H54 (cell line): ENCODE measurements at regions not wholly inside any gene's neighbourhood (a gene's known extent, or its start where the extent isn't known, plus 50 kb on each side); places are given as distances from the start of the nearest gene placed in this dataset.
A peak's percentile ranks its signal among the peaks of the same experiment; 100 is the strongest.

Source experiments
- DNase-seq: peaks from one replicate; pipeline ENCODE4 v3.0.0; 2011; ENCODE audit warnings: low spot score, mixed read lengths; ENCODE audit not compliant: insufficient read length
- FAIRE-seq: peaks from 3 replicates; lab custom pipeline; 2011; peaks lifted over from hg19 to GRCh38; lab: Jason Lieb, UNC
- POLR2A ChIP-seq: IDR thresholded peaks from 2 replicates; pipeline ENCODE4 v1.6.1; 2011; ENCODE audit warnings: low read depth, mild to moderate bottlenecking, low read length

- DNase-seq (no peak), FAIRE-seq (no peak)
- no peak for TF ChIP-seq POLR2A
Measured at GRCh38 chr2:195392446-195393336, 264.3 kb upstream of the SLC39A10 start.

GRCh38 chr2:195390686-195391321, 266.2 kb upstream of the SLC39A10 start:
- no peak for TF ChIP-seq POLR2A

GRCh38 chr2:195388028-195388427, 269.0 kb upstream of the SLC39A10 start:
- TF ChIP-seq POLR2A: no peak
- DNase-seq (no peak), FAIRE-seq (no peak)

More at GRCh38 chr2:195390686-195391321, 266.2 kb upstream of the SLC39A10 start:
- no peak for DNase-seq
- no peak for FAIRE-seq

GRCh38 chr2:195382186-195382585, 274.8 kb upstream of the SLC39A10 start:
- DNase-seq (no peak), FAIRE-seq (no peak)
- no peak for TF ChIP-seq POLR2A

GRCh38 chr2:195370167-195370943, 286.7 kb upstream of the SLC39A10 start:
- TF ChIP-seq POLR2A: no peak
- no peak for DNase-seq
- no peak for FAIRE-seq

- FAIRE-seq (no peak), DNase-seq (no peak)
- no peak for TF ChIP-seq POLR2A
Measured at GRCh38 chr2:195369218-195369587, 287.8 kb upstream of the SLC39A10 start.

- TF ChIP-seq POLR2A: no peak
- DNase-seq (no peak), FAIRE-seq (no peak)
Measured at GRCh38 chr2:195368249-195369217, 288.5 kb upstream of the SLC39A10 start.

- no peak for TF ChIP-seq POLR2A
- DNase-seq: no peak
- no peak for FAIRE-seq
Measured at GRCh38 chr2:195367809-195368208, 289.2 kb upstream of the SLC39A10 start.

GRCh38 chr2:195364015-195364965, 292.7 kb upstream of the SLC39A10 start:
- FAIRE-seq (peak; percentile 80), DNase-seq (no peak)
- TF ChIP-seq POLR2A: no peak

- FAIRE-seq (no peak), DNase-seq (no peak)
Measured at GRCh38 chr2:195363496-195363895, 293.5 kb upstream of the SLC39A10 start.

GRCh38 chr2:195360242-195360641, 296.8 kb upstream of the SLC39A10 start:
- no peak for TF ChIP-seq POLR2A
- FAIRE-seq (no peak), DNase-seq (no peak)

More at GRCh38 chr2:195363496-195363895, 293.5 kb upstream of the SLC39A10 start:
- TF ChIP-seq POLR2A: no peak
